H1 (cell line): ENCODE measurements at regions not wholly inside any gene's neighbourhood (a gene's known extent, or its start where the extent isn't known, plus 50 kb on each side); places are given as distances from the start of the nearest gene placed in this dataset.

Experiments used
- CBX8 ChIP-seq: fragments of 300-800, 300-1000 bp; sonication (generic); IDR thresholded peaks from 2 replicates; pipeline ENCODE4 v1.7.1; 2016; ENCODE audit warnings: low read depth, low read length, borderline replicate concordance
- CHD2 ChIP-seq: IDR thresholded peaks from 2 replicates; pipeline ENCODE4 v1.6.1; 2012; ENCODE audit warnings: low read length, improper control_type of control experiment
- GABPA ChIP-seq: IDR thresholded peaks from 2 replicates; pipeline ENCODE4 v1.6.1; 2011; ENCODE audit warnings: mild to moderate bottlenecking, low read length, moderate library complexity, borderline replicate concordance; ENCODE audit not compliant: insufficient read depth
- KDM4A ChIP-seq: IDR thresholded peaks from one replicate; pipeline ENCODE4 v1.7.1; 2012; ENCODE audit warnings: low read depth, mild to moderate bottlenecking, moderate library complexity, low read length, inconsistent platforms; ENCODE audit not compliant: severe bottlenecking
- SAP30 ChIP-seq: fragments of 300-600 bp; sonication (generic); IDR thresholded peaks from 2 replicates; pipeline ENCODE4 v1.7.1; 2012; ENCODE audit warnings: low read length, moderate library complexity, mild to moderate bottlenecking, inconsistent platforms; ENCODE audit not compliant: insufficient read depth, insufficient replicate concordance
- SIN3A ChIP-seq, 2 experiments: IDR thresholded peaks in 1 of 2; conservative IDR thresholded peaks in 1 of 2; 2 replicates each; pipeline ENCODE4 v1.6.1; 2011 to 2012; ENCODE audit warnings: low read length in 2 of 2, improper control_type of control experiment in 1 of 2, low read depth in 1 of 2, mild to moderate bottlenecking in 1 of 2

GRCh38 chr4:58849026-58849425, 1738.8 kb upstream of the IGFBP7 start (continued):
- TF ChIP-seq SIN3A (conservative IDR thresholded peaks at IDR 0.05 in 1 of 2, IDR thresholded peaks at IDR 0.05 in 1 of 2; ENCODE audit: low read depth in 1 of 2, low read length in 2 of 2) (no peak), GABPA (no peak), KDM4A (no peak), CHD2 (no peak), SAP30 (no peak), CBX8 (no peak)
- TF ChIP-seq, all 59 proteins: peak for 0
